DOHH2 (cell line): ENCODE measurements at regions not wholly inside any gene's neighbourhood (a gene's known extent, or its start where the extent isn't known, plus 50 kb on each side); places are given as distances from the start of the nearest gene placed in this dataset.

Experiments
- H3F3A ChIP-seq: fragments of 200-600 bp; sonication (generic), shearing (Covaris generic); 2 replicates; pipeline ENCODE4 v1.6.0; 2016; ENCODE audit warnings: antibody characterized with exemption, mild to moderate bottlenecking; ENCODE audit not compliant: control insufficient read depth, insufficient read depth
- H3K27ac ChIP-seq: fragments of 200-600 bp; sonication (generic); 2 replicates; pipeline ENCODE4 v1.5.1; 2014; ENCODE audit warnings: low read depth, mild to moderate bottlenecking, low read length, moderate library complexity
- H3K27me3 ChIP-seq: fragments of 200-600 bp; sonication (generic); 2 replicates; pipeline ENCODE4 v1.6.1; 2014; ENCODE audit warnings: mild to moderate bottlenecking, low read length, mixed read lengths; ENCODE audit not compliant: control insufficient read depth
- H3K36me3 ChIP-seq: fragments of 200-600 bp; sonication (generic); 2 replicates; pipeline ENCODE4 v1.6.1; 2014; ENCODE audit warnings: mild to moderate bottlenecking, low read length, moderate library complexity, mixed read lengths; ENCODE audit not compliant: control insufficient read depth
- H3K4me1 ChIP-seq: fragments of 200-600 bp; sonication (generic); 2 replicates; pipeline ENCODE4 v1.6.1; 2014; ENCODE audit warnings: mild to moderate bottlenecking, low read length, mixed read lengths; ENCODE audit not compliant: control insufficient read depth
- H3K4me2 ChIP-seq: fragments of 200-600 bp; sonication (generic); 2 replicates; pipeline ENCODE4 v1.6.0; 2014; ENCODE audit warnings: mild to moderate bottlenecking, low read length, moderate library complexity
- H3K4me3 ChIP-seq: fragments of 200-600 bp; sonication (generic); 2 replicates; pipeline ENCODE4 v1.5.1; 2014; ENCODE audit warnings: mild to moderate bottlenecking, low read length, mixed read lengths
- H3K79me2 ChIP-seq: fragments of 200-600 bp; sonication (generic); 2 replicates; pipeline ENCODE4 v1.6.1; 2014; ENCODE audit warnings: mild to moderate bottlenecking, low read length, mixed read lengths; ENCODE audit not compliant: control insufficient read depth
- H3K9me2 ChIP-seq: fragments of 200-600 bp; sonication (generic); replicated peaks from 2 replicates; pipeline ENCODE4 v1.6.1; 2014; ENCODE audit warnings: mild to moderate bottlenecking, low read length, mixed read lengths; ENCODE audit not compliant: control insufficient read depth
- H3K9me3 ChIP-seq: fragments of 200-600 bp; sonication (generic); 2 replicates; pipeline ENCODE4 v1.6.1; 2014; ENCODE audit warnings: antibody characterized with exemption, low read length, mixed read lengths; ENCODE audit not compliant: control insufficient read depth, insufficient read depth
- H4K20me1 ChIP-seq: fragments of 200-600 bp; sonication (generic); 2 replicates; pipeline ENCODE4 v1.6.0; 2014; ENCODE audit warnings: low read depth, mild to moderate bottlenecking, antibody characterized with exemption, low read length, moderate library complexity; ENCODE audit not compliant: control insufficient read depth, insufficient read depth
- CTCF ChIP-seq: fragments of 200-600 bp; sonication (generic); IDR thresholded peaks from one replicate; pipeline ENCODE4 v1.5.1; 2014; ENCODE audit warnings: antibody characterized with exemption, mild to moderate bottlenecking, low read depth, low read length; ENCODE audit not compliant: poor library complexity, severe bottlenecking
- EZH2phosphoT487 ChIP-seq: fragments of 200-600 bp; sonication (generic); IDR thresholded peaks from 2 replicates; pipeline ENCODE4 v1.6.1; 2017; ENCODE audit warnings: borderline replicate concordance, mild to moderate bottlenecking, antibody characterized with exemption, low read length, moderate library complexity, mixed read lengths

GRCh38 chr9:89732939-89733324 is 128.1 kb downstream of the GADD45G start:
- no peak overlapping the region for H3K27ac ChIP-seq
- H3K36me3 ChIP-seq = no peaks in the 10 kb centered on the region
- H3K27me3 ChIP-seq = no peaks in the 10 kb centered on the region
- no peaks in the 10 kb centered on the region for H3K79me2 ChIP-seq
- no peaks in the 10 kb centered on the region for H3K9me3 ChIP-seq
- no peaks in the 10 kb centered on the region for H3F3A ChIP-seq
- H3K4me2 ChIP-seq = no peak overlapping the region
- no peaks in the 10 kb centered on the region for H3K9me2 ChIP-seq
- no peaks in the 10 kb centered on the region for H4K20me1 ChIP-seq
- H3K4me3 ChIP-seq = no peak overlapping the region
- H3K4me1 ChIP-seq = no peaks in the 10 kb centered on the region
- TF ChIP-seq CTCF = no peak
- no peak for TF ChIP-seq EZH2phosphoT487

- Histone ChIP-seq H3K9me3 (no peaks in the 10 kb centered on the region), H4K20me1 (no peaks in the 10 kb centered on the region), H3F3A (no peaks in the 10 kb centered on the region), H3K27ac (no peak overlapping the region), H3K27me3 (peaks cover 3% of the 10 kb centered on the region), H3K79me2 (no peaks in the 10 kb centered on the region), H3K4me1 (no peaks in the 10 kb centered on the region), H3K36me3 (no peaks in the 10 kb centered on the region), H3K4me3 (no peak overlapping the region), H3K9me2 (no peaks in the 10 kb centered on the region), H3K4me2 (no peak overlapping the region)
- TF ChIP-seq CTCF = no peak
- TF ChIP-seq EZH2phosphoT487 = no peak
Observed at GRCh38 chr9:89734600-89735041, 129.8 kb downstream of the GADD45G start.

GRCh38 chr9:89738137-89738932 is 133.5 kb downstream of the GADD45G start:
- H4K20me1 ChIP-seq = no peaks in the 10 kb centered on the region
- H3K4me2 ChIP-seq = no peak overlapping the region
- H3K4me3 ChIP-seq = no peak overlapping the region
- no peaks in the 10 kb centered on the region for H3K79me2 ChIP-seq
- no peaks in the 10 kb centered on the region for H3F3A ChIP-seq
- H3K36me3 ChIP-seq = no peaks in the 10 kb centered on the region
- no peaks in the 10 kb centered on the region for H3K9me2 ChIP-seq
- TF ChIP-seq EZH2phosphoT487 (no peak), CTCF (no peak)
- H3K4me1 ChIP-seq = no peaks in the 10 kb centered on the region
- H3K27ac ChIP-seq = no peak overlapping the region
- H3K9me3 ChIP-seq = no peaks in the 10 kb centered on the region
- peaks cover 11% of the 10 kb centered on the region for H3K27me3 ChIP-seq
